GM20431 (cell line): ENCODE measurements at regions not wholly inside any gene's neighbourhood (a gene's known extent, or its start where the extent isn't known, plus 50 kb on each side); places are given as distances from the start of the nearest gene placed in this dataset.

Experiments
- in situ Hi-C: fragments of 300-500 bp; cut with MseI, MboI; formaldehyde crosslinking; loops from one replicate; pipeline ENCODE4 v1.15.0; 2020; ENCODE audit warnings: low sequenced_read_pairs; ENCODE audit not compliant: unreplicated experiment

- in situ Hi-C loops = loop anchor here (25.0 kb wide), 1 partner anchor 279 kb away; no protein-coding TSS in a partner anchor
These were observed 194.2 kb upstream of the MEX3C start for GRCh38 chr18:51391731-51392130.

DNA sequence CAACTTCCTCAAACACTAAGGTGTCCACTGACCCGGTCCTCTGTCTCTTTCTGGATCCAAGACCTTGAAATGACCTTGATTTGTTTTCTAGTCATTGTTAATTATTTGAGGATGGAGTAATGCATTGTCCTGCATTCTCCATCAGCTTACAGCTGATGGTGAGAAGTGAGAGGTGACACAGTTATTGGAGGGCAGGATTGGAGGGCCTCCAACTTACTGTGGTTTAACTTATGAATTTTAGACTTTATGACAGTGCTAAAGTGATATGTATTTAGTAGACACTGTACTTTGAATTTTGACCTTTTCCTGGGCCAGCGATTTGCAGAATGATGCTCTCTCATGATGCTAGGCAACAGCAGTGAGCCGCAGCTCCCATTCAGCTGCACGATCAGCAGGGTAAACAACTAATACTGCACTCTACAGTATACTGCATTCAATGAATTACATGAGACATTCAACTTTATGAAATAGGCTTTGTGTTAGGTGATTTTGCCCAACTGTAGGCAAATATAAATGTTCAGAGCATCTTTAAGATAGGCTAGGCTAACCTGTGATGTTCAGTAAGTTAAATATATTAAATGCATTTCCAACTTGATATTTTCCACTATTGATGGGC lies 200.0 kb upstream of the MEX3C start:
- in situ Hi-C loops = loop anchor here (25.0 kb wide), 1 partner anchor 285 kb away; no protein-coding TSS in a partner anchor

DNA sequence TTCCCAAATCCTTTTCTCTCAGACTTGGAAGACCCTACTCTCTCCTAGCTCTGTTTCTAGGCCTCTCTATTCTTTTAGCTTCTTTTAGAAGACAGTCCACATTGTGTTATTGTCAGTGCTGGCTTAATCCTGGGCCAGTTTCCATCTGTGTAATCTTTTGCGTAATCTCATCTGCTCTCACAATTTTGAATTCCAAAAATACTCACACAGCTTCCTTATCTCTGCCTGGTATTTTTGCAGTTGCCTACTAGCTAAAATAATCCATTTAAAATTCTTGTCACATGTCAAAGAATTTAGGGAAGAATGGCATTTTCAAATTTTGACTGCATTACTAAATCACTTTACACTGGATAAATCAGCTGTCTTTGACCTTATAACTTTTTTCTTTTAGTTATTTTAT lies 200.6 kb upstream of the MEX3C start:
- in situ Hi-C loops = loop anchor here (25.0 kb wide), 1 partner anchor 286 kb away; no protein-coding TSS in a partner anchor

GRCh38 chr18:51399491-51400122 lies 202.1 kb upstream of the MEX3C start:
- in situ Hi-C loops = loop anchor here (25.0 kb wide), 1 partner anchor 287 kb away; no protein-coding TSS in a partner anchor

DNA sequence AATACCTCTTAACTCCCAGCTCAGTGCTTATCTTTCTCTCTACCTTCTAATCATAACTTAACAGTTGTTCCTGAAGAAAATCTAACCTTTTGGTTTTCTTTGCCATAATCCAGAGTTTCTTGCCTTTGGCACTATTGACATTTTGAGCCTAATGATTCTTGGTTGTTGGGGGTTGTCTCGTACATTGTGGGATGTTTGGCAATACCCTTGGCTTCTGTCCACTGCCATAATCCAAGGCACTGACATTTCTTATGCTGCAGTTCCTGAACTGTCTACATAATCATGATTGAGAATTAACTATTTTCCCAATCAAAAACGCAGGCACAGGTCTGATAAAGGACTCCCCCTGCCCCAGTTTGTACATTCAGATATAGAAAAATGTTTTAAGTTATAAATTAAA lies 203.2 kb upstream of the MEX3C start:
- in situ Hi-C loops = no loop called here

DNA sequence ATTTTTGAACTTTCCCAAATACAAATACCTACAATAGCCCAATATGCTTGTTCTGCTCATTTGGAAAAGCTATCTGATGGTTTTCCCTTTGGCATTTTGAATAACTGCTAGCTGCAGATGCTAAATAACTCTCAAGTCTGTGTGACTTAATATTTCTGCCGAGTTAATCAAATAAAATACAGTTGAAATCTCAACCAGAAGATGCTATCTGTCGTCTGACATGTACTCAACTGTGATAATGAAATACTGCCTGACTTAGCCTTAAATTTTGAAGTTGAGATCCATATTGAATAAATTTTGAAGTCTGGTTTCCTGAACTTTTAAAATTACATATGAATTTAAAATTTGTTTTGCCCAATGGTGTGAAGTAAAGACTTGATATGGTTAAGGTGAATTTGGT lies 204.4 kb upstream of the MEX3C start:
- in situ Hi-C loops = no loop called here

- in situ Hi-C loops = no loop called here
These were observed 207.1 kb upstream of the MEX3C start for GRCh38 chr18:51404620-51405019.

- in situ Hi-C loops = no loop called here
These were observed 208.4 kb upstream of the MEX3C start for GRCh38 chr18:51405683-51406477.

DNA sequence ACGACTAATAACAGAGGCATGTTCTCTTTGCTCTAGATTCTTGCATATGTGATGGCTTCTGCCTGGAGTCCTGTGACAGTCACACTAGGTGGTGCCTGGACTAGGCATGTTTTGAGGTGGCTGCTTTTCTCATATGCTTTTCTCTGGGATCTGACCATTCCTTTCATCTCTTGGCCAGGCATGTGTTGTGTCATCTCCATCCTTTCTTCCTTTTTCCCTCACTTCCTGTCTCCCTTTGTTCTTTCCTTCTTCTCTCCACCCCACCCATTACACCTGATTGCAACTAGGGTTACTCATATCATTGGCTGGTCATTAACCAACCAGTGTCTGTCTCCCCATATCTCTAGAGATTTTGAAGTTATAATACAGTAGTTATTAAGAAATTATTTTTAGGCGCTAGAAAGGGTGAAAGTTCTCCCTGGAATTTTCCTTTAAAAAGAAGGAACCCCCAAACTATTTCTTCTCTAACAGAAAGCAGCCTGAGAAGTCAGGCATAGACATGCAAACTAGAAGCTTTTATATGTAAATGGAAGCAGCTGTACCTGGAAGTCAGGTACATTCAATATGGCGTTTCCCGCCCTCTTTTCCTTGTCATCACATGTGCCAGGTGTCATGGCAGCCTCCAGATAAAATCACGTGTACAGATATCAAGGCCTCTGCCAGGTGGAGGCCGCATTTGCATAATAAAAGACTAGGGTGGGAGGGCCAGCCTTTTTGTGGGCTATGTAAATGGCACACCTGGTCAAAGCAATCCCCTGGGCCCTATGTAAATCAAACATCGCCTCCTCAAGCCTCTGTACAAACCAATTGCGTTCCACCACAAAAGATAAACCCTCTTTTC lies 220.4 kb upstream of the MEX3C start:
- in situ Hi-C loops = no loop called here

DNA sequence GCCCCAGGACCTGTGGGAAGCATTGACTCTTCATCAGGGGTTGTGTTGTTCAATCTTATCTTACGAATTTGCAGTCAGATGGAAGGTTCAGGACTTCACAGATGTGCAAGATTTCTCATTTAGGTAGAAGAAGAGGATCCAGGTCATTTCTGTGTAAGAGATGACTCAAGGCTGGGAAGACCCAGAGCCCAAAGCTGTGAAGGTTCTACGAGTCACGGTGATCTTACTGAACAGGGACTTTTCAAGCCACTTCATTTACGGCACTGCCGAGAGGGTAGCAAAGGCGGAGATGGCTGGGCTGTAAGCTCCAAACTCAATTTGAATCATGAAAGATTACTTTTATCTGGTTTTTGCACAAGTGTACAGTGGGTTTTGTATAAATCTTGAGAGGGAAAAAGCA lies 228.0 kb upstream of the MEX3C start:
- in situ Hi-C loops = no loop called here

- in situ Hi-C loops = no loop called here
These were observed 228.4 kb upstream of the MEX3C start for GRCh38 chr18:51425889-51426288.

DNA sequence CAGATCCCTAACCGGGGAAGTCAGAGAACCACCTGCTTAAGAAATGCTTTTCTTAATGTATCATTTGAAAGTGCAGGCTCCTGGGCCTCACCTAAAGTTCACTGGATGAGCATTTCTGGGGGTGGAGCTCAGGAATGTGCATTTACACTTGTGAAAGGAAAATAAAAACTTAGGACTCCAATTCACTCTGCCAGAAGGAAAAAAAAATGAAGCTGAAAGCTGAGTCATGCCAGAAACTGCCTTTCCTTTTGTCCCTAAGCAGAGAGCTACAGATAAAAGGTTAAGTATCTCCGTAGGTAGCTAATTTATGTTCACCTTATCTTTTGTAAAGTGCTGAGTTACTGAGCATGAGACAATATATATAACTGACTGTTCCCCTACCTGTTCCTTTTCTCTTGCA lies 229.5 kb upstream of the MEX3C start:
- in situ Hi-C loops = no loop called here

DNA sequence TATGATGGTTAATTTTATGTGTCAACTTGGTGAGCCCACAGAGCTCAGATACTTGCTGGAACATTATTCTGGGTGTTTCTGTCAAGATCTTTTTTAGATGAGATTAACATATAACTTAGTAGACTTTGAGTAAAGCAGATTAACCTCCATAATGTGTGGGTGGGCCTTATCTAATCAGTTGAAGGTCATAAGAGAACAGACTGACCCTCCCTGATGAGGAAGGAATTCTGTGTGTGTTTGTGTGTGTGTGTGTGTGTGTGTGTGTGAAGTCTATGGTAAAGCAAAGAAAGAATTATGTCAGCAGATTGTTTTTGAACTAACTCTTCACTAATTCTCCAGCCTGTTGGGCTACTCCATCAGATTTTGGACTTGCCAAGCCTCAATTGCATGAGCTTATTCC lies 232.2 kb upstream of the MEX3C start:
- in situ Hi-C loops = no loop called here

- in situ Hi-C loops = no loop called here
These were observed 233.1 kb upstream of the MEX3C start for GRCh38 chr18:51430538-51430937.

- in situ Hi-C loops = no loop called here
These were observed 235.8 kb upstream of the MEX3C start for GRCh38 chr18:51433296-51433695.

DNA sequence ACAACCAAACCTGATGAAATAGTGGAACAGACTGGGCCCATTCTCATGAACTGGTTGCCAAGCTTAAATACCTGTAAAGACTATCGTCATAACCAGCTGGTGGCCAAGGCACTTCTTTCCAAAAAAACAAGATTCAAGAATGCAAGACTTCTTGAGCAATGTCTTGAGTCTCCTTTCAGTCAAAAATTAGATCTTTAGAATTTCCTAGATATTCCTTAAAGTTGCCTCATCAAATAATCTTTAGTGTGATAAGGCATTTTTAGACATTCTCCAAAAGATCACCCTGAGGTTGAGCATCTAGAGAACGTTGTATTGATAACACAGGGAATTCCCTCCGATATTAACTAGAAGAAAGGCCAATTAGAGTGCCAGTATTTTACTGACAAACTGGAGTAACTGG lies 236.4 kb upstream of the MEX3C start:
- in situ Hi-C loops = no loop called here

- in situ Hi-C loops = no loop called here
These were observed 240.1 kb upstream of the MEX3C start for GRCh38 chr18:51437280-51438271.

GRCh38 chr18:51438797-51439350 lies 241.4 kb upstream of the MEX3C start:
- in situ Hi-C loops = no loop called here

DNA sequence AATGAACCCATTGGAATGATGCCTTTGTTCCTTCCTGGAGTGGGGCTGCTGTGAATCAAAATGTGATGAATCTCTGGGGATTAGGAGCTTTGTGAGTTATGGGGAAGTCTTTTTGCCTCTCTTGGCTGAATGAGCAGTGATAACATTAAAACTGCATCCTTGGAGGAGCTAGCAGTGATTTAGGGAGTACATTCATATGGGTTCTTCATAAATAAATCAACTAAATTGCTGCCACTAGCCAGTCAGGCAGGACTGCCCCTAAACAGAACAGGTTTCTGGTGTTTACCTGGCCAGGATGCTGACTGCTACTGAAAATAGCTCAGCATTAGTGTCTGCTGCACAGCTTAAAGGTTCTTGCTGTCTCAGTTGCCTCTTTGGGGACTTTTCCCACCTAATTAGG lies 244.5 kb upstream of the MEX3C start:
- in situ Hi-C loops = no loop called here
